Prostate gland (tissue), 2 donors: ENCODE measurements at regions not wholly inside any gene's neighbourhood (a gene's known extent, or its start where the extent isn't known, plus 50 kb on each side); places are given as distances from the start of the nearest gene placed in this dataset.

ENCODE experiments used
- DNase-seq: peaks from one replicate; pipeline ENCODE4 v3.0.0-alpha.2; 2019; ENCODE audit warnings: low spot score
- H3K27ac ChIP-seq, 2 donors: fragments of 200-600 bp; sonication (generic); 2 replicates each; pipeline ENCODE4 v1.5.1; 2017 to 2019
- H3K27me3 ChIP-seq: fragments of 200-600 bp; sonication (generic); replicated peaks from 2 replicates; pipeline ENCODE4 v1.5.1; 2019; ENCODE audit not compliant: insufficient read depth
- H3K36me3 ChIP-seq, 2 donors: fragments of 200-600 bp; sonication (generic); 1 replicate in 1 of 2; 2 replicates in 1 of 2; pipeline versions ENCODE4 v1.5.1 to v1.8.1; 2017 to 2019
- H3K4me1 ChIP-seq: fragments of 200-600 bp; sonication (generic); replicated peaks from 2 replicates; pipeline ENCODE4 v1.5.1; 2019
- H3K4me3 ChIP-seq, 2 donors: fragments of 200-600 bp; sonication (generic); 2 replicates each; pipeline ENCODE4 v1.5.1; 2017 to 2019
- H3K9me3 ChIP-seq: fragments of 200-600 bp; sonication (generic); 2 replicates; pipeline ENCODE4 v1.5.1; 2017
- POLR2A ChIP-seq: fragments of 450-650 bp; IDR thresholded peaks from one replicate; pipeline ENCODE4 v1.6.1; 2016; ENCODE audit warnings: antibody characterized with exemption, mild to moderate bottlenecking
- POLR2AphosphoS5 ChIP-seq: sonication (generic); formaldehyde crosslinking; IDR thresholded peaks from one replicate; pipeline ENCODE4 v1.6.1; 2017; ENCODE audit warnings: antibody characterized with exemption
- WGBS: methylation state at CpG from one replicate; pipeline ENCODE4 v1.1.5; 2018; 5-methylcytosine and 5-hydroxymethylcytosine counted together
- intact Hi-C: fragments of 100-400 bp; cut with DNase I; formaldehyde crosslinking; loops from one replicate; pipeline ENCODE4 v1.14.2; 2022
- TF ChIP-seq, protein P1 (sequence below), 4 experiments: fragments of 200-600 bp in 2 of 4; fragments of 450-650 bp in 2 of 4; sonication (generic) in 2 of 4; IDR thresholded peaks; 1 replicate in 3 of 4; 2 replicates in 1 of 4; pipeline ENCODE4 v1.5.1; 2016 to 2019; ENCODE audit warnings: antibody characterized with exemption in 4 of 4, mild to moderate bottlenecking in 2 of 4, moderate library complexity in 2 of 4

DNA sequence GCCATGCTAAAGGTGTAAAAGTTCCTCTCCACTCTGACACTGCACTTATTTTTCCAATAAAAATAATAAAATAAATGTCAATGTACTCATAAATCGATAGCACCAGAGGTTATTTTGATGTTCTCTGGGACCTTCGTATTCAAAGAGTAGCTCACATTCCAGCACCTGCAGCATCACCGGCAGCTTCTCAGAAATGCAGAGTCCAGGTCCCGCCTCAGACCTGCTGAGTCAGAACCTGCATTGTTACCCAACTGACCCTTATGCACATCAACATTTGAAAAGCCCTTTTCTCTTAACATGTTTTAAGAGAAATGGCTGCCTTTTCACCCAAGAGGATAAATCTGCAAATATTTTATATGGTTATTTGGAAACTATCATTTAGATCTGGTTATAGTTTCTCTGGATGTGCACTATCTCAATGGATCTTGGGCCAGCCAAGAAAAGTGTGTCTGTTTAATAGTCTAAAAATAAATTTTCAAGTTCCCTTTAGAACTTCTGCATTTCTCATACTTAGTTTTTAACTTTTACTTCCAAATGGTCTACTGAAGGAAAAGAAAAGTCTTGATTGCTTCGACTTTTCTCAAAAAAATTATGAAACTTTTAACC is 216.2 kb upstream of the PRDM1 start:
- WGBS, result 82% methylated on average over 5 of the region's 5 CpGs
- no peaks in the 10 kb centered on the region for H3K36me3 ChIP-seq

DNA sequence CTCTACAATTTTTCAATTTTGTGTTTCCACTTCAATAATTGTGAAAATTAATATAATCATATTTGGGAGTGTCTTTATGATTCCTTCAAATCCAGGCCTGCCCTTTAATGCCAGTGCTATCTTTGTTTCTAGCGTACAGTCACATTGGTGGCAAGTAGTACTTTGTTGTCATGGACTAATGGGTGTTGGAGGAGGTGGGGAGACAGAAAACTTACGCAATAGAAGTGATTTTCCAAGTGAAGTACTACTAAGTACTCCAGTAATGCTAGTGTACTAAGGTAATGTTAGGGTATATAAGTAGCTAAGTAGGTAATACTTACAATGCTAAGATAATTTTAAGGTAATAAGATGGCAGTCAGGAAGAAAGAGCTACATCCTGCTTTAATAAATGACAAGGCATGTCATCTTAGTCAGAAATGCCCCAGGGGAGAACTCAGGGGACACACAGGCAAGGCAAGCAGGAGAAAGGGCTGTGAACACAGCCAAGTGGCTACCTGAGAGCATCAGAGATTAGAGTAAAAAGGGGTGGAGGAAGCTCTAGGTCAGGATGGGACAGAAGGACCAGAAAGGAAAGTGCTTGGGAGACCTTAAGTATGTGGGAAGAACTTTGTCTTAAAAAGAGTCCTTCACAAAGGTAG is 217.2 kb upstream of the PRDM1 start:
- intact Hi-C loops, result no loop called here
- Histone ChIP-seq H3K36me3 (no peaks in the 10 kb centered on the region), H3K27me3 (no peaks in the 10 kb centered on the region), H3K4me3 (no peak overlapping the region), H3K9me3 (no peaks in the 10 kb centered on the region), H3K27ac (no peak overlapping the region), H3K4me1 (no peaks in the 10 kb centered on the region)
- WGBS, result 96% methylated on average over 2 of the region's 2 CpGs
- no peak for DNase-seq
- TF ChIP-seq POLR2AphosphoS5 (no peak), POLR2A (no peak)
- TF ChIP-seq, protein P1, sequence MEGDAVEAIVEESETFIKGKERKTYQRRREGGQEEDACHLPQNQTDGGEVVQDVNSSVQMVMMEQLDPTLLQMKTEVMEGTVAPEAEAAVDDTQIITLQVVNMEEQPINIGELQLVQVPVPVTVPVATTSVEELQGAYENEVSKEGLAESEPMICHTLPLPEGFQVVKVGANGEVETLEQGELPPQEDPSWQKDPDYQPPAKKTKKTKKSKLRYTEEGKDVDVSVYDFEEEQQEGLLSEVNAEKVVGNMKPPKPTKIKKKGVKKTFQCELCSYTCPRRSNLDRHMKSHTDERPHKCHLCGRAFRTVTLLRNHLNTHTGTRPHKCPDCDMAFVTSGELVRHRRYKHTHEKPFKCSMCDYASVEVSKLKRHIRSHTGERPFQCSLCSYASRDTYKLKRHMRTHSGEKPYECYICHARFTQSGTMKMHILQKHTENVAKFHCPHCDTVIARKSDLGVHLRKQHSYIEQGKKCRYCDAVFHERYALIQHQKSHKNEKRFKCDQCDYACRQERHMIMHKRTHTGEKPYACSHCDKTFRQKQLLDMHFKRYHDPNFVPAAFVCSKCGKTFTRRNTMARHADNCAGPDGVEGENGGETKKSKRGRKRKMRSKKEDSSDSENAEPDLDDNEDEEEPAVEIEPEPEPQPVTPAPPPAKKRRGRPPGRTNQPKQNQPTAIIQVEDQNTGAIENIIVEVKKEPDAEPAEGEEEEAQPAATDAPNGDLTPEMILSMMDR (IDR thresholded peaks at IDR 0.05), result no peak

More for the DNA sequence above, 216.2 kb upstream of the PRDM1 start:
- Histone ChIP-seq H3K4me3 (no peak overlapping the region), H3K4me1 (no peaks in the 10 kb centered on the region), H3K27me3 (no peaks in the 10 kb centered on the region), H3K9me3 (no peaks in the 10 kb centered on the region), H3K27ac (no peak overlapping the region)
- TF ChIP-seq POLR2A (no peak), POLR2AphosphoS5 (no peak)
- TF ChIP-seq, protein P1 (IDR thresholded peaks at IDR 0.05), result no peak
- intact Hi-C loops, result no loop called here
- no peak for DNase-seq

DNA sequence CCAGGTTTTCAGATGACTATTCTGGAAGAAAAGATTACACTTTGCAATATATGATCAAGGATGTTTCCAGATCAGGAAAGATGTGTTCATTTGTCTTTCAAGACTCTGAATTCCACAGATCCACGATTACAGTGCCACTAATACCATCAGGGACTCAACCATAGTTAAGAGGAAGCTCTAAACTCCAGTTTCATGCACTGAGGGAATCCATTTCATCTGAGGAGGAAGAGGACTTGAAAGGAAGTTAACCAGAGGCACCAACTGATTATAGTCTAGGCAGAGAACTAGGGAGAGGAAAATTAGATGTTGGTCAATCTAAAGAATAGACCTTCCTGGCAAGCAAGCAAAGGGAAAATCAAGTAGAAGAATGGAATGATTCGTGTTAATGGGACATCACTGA is 218.3 kb upstream of the PRDM1 start:
- Histone ChIP-seq H3K9me3 (no peaks in the 10 kb centered on the region), H3K27me3 (no peaks in the 10 kb centered on the region), H3K4me1 (no peaks in the 10 kb centered on the region), H3K36me3 (no peaks in the 10 kb centered on the region), H3K4me3 (no peak overlapping the region), H3K27ac (no peak overlapping the region)
- WGBS, result 91% methylated on average over 2 of the region's 2 CpGs
- DNase-seq, result no peak
- TF ChIP-seq, protein P1 (IDR thresholded peaks at IDR 0.05), result no peak
- no peak for TF ChIP-seq POLR2A
- TF ChIP-seq POLR2AphosphoS5, result no peak
- intact Hi-C loops, result no loop called here

DNA sequence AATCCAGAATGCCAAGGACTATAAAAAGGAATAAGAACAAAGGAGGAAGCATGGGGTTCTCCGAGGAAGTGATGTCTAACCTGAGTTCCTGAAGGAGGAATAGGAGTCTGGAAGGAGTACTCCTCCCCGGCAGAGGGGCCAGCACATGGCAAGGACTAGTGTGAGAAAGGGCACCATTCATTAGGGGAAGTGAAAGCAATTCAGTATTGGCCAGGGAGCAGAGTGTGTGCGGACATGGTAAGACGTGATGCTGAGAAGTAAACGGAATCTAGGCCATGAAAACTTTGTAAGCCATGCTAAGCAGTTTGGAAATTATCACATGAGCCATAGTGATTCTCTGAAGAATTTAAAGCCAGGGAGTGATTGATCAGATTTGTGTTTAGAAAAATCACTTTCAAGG is 218.9 kb upstream of the PRDM1 start:
- TF ChIP-seq POLR2AphosphoS5 (no peak), POLR2A (no peak)
- TF ChIP-seq, protein P1 (IDR thresholded peaks at IDR 0.05), result no peak
- 92% methylated on average over 5 of the region's 5 CpGs for WGBS
- Histone ChIP-seq H3K36me3 (no peaks in the 10 kb centered on the region), H3K4me3 (no peak overlapping the region), H3K4me1 (no peaks in the 10 kb centered on the region), H3K27me3 (no peaks in the 10 kb centered on the region), H3K9me3 (no peaks in the 10 kb centered on the region), H3K27ac (no peak overlapping the region)
- no peak for DNase-seq
- intact Hi-C loops, result no loop called here
